ENCODE measurements at regions not wholly inside any gene's neighbourhood (a gene's known extent, or its start where the extent isn't known, plus 50 kb on each side); places are given as distances from the start of the nearest gene placed in this dataset.

- H2AK5ac ChIP-seq (ENCODE audit: low read depth, low read length): no peak overlapping the region
- no peak overlapping the region for H3K4me3 ChIP-seq (ENCODE audit: low read length in 2 of 2)
- H3K14ac ChIP-seq (ENCODE audit: low read length): peak overlapping the region; percentile 2
These were observed 144.1 kb downstream of the CTTN start for GRCh38 chr11:70542406-70542805.

GRCh38 chr11:70542811-70543210 is 144.5 kb downstream of the CTTN start:
- no CpG with 5 or more reads among the region's 12 CpGs for WGBS, 2 donors (ENCODE audit: extremely low coverage in 2 of 2, insufficient read length in 2 of 2, insufficient replicate concordance in 1 of 2)
- Histone ChIP-seq H3K23ac (ENCODE audit: low read depth, low read length, poor library complexity) (no peak overlapping the region), H4K8ac (ENCODE audit: low read depth, low read length) (no peak overlapping the region), H3K27ac (replicated peaks; ENCODE audit: low read length) (no peak overlapping the region), H3K79me1 (ENCODE audit: low read depth, low read length) (peaks cover 5% of the 10 kb centered on the region), H3K27me3 (ENCODE audit: control insufficient read depth in 3 of 3, insufficient read depth in 3 of 3, low read depth in 1 of 3, low read length in 3 of 3) (no peaks in the 10 kb centered on the region), H4K91ac (ENCODE audit: low read depth, low read length, poor library complexity) (no peak overlapping the region), H3K9ac (ENCODE audit: low read depth, low read length, poor library complexity) (no peak overlapping the region), H3K4me2 (ENCODE audit: insufficient read depth, low read length, poor library complexity, severe bottlenecking) (no peak overlapping the region), H2AFZ (ENCODE audit: low read length) (no peak overlapping the region), H2BK5ac (ENCODE audit: low read length) (no peak overlapping the region), H3K4me1 (ENCODE audit: control insufficient read depth in 2 of 2, insufficient read depth in 1 of 2, low read depth in 1 of 2, low read length in 2 of 2) (peaks cover 19 to 24% of the 10 kb centered on the region in 2 donors), H3K36me3 (replicated peaks in 1 of 2; ENCODE audit: control insufficient read depth in 2 of 2, insufficient read depth in 2 of 2, low read length in 2 of 2) (no peaks in the 10 kb centered on the region), H3K9me3 (replicated peaks in 1 of 2; ENCODE audit: control insufficient read depth in 2 of 2, insufficient read depth in 1 of 2, low read depth in 1 of 2, low read length in 2 of 2) (peaks cover 0 to 4% of the 10 kb centered on the region in 2 donors), H2AK5ac (ENCODE audit: low read depth, low read length) (no peak overlapping the region), H2BK12ac (ENCODE audit: low read length) (no peak overlapping the region), H2BK15ac (ENCODE audit: low read length) (no peak overlapping the region), H3K18ac (ENCODE audit: low read length) (peak overlapping the region; percentile 40), H2BK120ac (ENCODE audit: low read depth, low read length) (no peak overlapping the region), H3K4me3 (ENCODE audit: low read length in 2 of 2) (no peak overlapping the region), H3K14ac (ENCODE audit: low read length) (peak overlapping the region; percentile 2), H3K4ac (ENCODE audit: low read length) (no peak overlapping the region)
- no peak for DNase-seq (ENCODE audit: low spot score)

More at GRCh38 chr11:70542406-70542805, 144.1 kb downstream of the CTTN start:
- Histone ChIP-seq H2BK120ac (ENCODE audit: low read depth, low read length) (no peak overlapping the region), H2BK15ac (ENCODE audit: low read length) (no peak overlapping the region), H3K4ac (ENCODE audit: low read length) (no peak overlapping the region), H3K79me1 (ENCODE audit: low read depth, low read length) (peaks cover 7% of the 10 kb centered on the region), H3K4me2 (ENCODE audit: insufficient read depth, low read length, poor library complexity, severe bottlenecking) (no peak overlapping the region), H3K23ac (ENCODE audit: low read depth, low read length, poor library complexity) (no peak overlapping the region), H3K27me3 (ENCODE audit: control insufficient read depth in 3 of 3, insufficient read depth in 3 of 3, low read depth in 1 of 3, low read length in 3 of 3) (no peaks in the 10 kb centered on the region), H2AFZ (ENCODE audit: low read length) (no peak overlapping the region), H3K36me3 (replicated peaks in 1 of 2; ENCODE audit: control insufficient read depth in 2 of 2, insufficient read depth in 2 of 2, low read length in 2 of 2) (no peaks in the 10 kb centered on the region), H2BK5ac (ENCODE audit: low read length) (no peak overlapping the region), H4K8ac (ENCODE audit: low read depth, low read length) (peak overlapping the region; percentile 17), H2BK12ac (ENCODE audit: low read length) (no peak overlapping the region), H3K18ac (ENCODE audit: low read length) (peak overlapping the region; percentile 72), H3K9me3 (replicated peaks in 1 of 2; ENCODE audit: control insufficient read depth in 2 of 2, insufficient read depth in 1 of 2, low read depth in 1 of 2, low read length in 2 of 2) (peaks cover 0 to 4% of the 10 kb centered on the region in 2 donors), H3K27ac (replicated peaks; ENCODE audit: low read length) (no peak overlapping the region), H4K91ac (ENCODE audit: low read depth, low read length, poor library complexity) (no peak overlapping the region), H3K9ac (ENCODE audit: low read depth, low read length, poor library complexity) (no peak overlapping the region), H3K4me1 (ENCODE audit: control insufficient read depth in 2 of 2, insufficient read depth in 1 of 2, low read depth in 1 of 2, low read length in 2 of 2) (peaks cover 19 to 20% of the 10 kb centered on the region in 2 donors)
- DNase-seq (ENCODE audit: low spot score): no peak
- no CpG with 5 or more reads among the region's 6 CpGs for WGBS, 2 donors (ENCODE audit: extremely low coverage in 2 of 2, insufficient read length in 2 of 2, insufficient replicate concordance in 1 of 2)

- no CpG with 5 or more reads among the region's 7 CpGs for WGBS, 2 donors (ENCODE audit: extremely low coverage in 2 of 2, insufficient read length in 2 of 2, insufficient replicate concordance in 1 of 2)
- H2BK5ac ChIP-seq (ENCODE audit: low read length): no peak overlapping the region
- no peak overlapping the region for H2AFZ ChIP-seq (ENCODE audit: low read length)
- no peak overlapping the region for H2BK15ac ChIP-seq (ENCODE audit: low read length)
- no peaks in the 10 kb centered on the region for H3K27me3 ChIP-seq (ENCODE audit: control insufficient read depth in 3 of 3, insufficient read depth in 3 of 3, low read depth in 1 of 3, low read length in 3 of 3)
- H4K8ac ChIP-seq (ENCODE audit: low read depth, low read length): no peak overlapping the region
- H3K36me3 ChIP-seq (replicated peaks in 1 of 2; ENCODE audit: control insufficient read depth in 2 of 2, insufficient read depth in 2 of 2, low read length in 2 of 2): no peaks in the 10 kb centered on the region
- no peak overlapping the region for H2BK120ac ChIP-seq (ENCODE audit: low read depth, low read length)
- no peak for DNase-seq (ENCODE audit: low spot score)
- H3K27ac ChIP-seq (replicated peaks; ENCODE audit: low read length): no peak overlapping the region
- peak overlapping the region; percentile 3 for H2AK5ac ChIP-seq (ENCODE audit: low read depth, low read length)
- no peak overlapping the region for H3K4me2 ChIP-seq (ENCODE audit: insufficient read depth, low read length, poor library complexity, severe bottlenecking)
- peaks cover 13 to 25% of the 10 kb centered on the region in 2 donors for H3K4me1 ChIP-seq (ENCODE audit: control insufficient read depth in 2 of 2, insufficient read depth in 1 of 2, low read depth in 1 of 2, low read length in 2 of 2)
- peaks cover 3% of the 10 kb centered on the region for H3K79me1 ChIP-seq (ENCODE audit: low read depth, low read length)
- no peak overlapping the region for H3K4ac ChIP-seq (ENCODE audit: low read length)
- H3K9ac ChIP-seq (ENCODE audit: low read depth, low read length, poor library complexity): no peak overlapping the region
- no peak overlapping the region for H3K18ac ChIP-seq (ENCODE audit: low read length)
- H4K91ac ChIP-seq (ENCODE audit: low read depth, low read length, poor library complexity): no peak overlapping the region
- H3K14ac ChIP-seq (ENCODE audit: low read length): no peak overlapping the region
- peaks cover 0 to 4% of the 10 kb centered on the region in 2 donors for H3K9me3 ChIP-seq (replicated peaks in 1 of 2; ENCODE audit: control insufficient read depth in 2 of 2, insufficient read depth in 1 of 2, low read depth in 1 of 2, low read length in 2 of 2)
- no peak overlapping the region for H2BK12ac ChIP-seq (ENCODE audit: low read length)
- H3K4me3 ChIP-seq (ENCODE audit: low read length in 2 of 2): no peak overlapping the region
- H3K23ac ChIP-seq (ENCODE audit: low read depth, low read length, poor library complexity): no peak overlapping the region
These were observed 145.3 kb downstream of the CTTN start for GRCh38 chr11:70543611-70544010.

GRCh38 chr11:70544067-70544773 is 145.9 kb downstream of the CTTN start:
- Histone ChIP-seq H3K4me3 (ENCODE audit: low read length in 2 of 2) (peak overlapping the region in 1 of 2 donors; percentile 27), H2BK12ac (ENCODE audit: low read length) (peak overlapping the region; percentile 95), H3K79me1 (ENCODE audit: low read depth, low read length) (peaks cover 3% of the 10 kb centered on the region), H3K4me2 (ENCODE audit: insufficient read depth, low read length, poor library complexity, severe bottlenecking) (no peak overlapping the region), H3K36me3 (replicated peaks in 1 of 2; ENCODE audit: control insufficient read depth in 2 of 2, insufficient read depth in 2 of 2, low read length in 2 of 2) (no peaks in the 10 kb centered on the region), H4K8ac (ENCODE audit: low read depth, low read length) (no peak overlapping the region), H3K9ac (ENCODE audit: low read depth, low read length, poor library complexity) (peak overlapping the region; percentile 65), H3K14ac (ENCODE audit: low read length) (peak overlapping the region; percentile 25), H3K27ac (replicated peaks; ENCODE audit: low read length) (no peak overlapping the region), H2BK120ac (ENCODE audit: low read depth, low read length) (peak overlapping the region; percentile 84), H2AK5ac (ENCODE audit: low read depth, low read length) (peak overlapping the region; percentile 98), H3K4ac (ENCODE audit: low read length) (peak overlapping the region; percentile 19), H3K18ac (ENCODE audit: low read length) (peak overlapping the region; percentile 98), H3K23ac (ENCODE audit: low read depth, low read length, poor library complexity) (peak overlapping the region; percentile 57), H2BK15ac (ENCODE audit: low read length) (peak overlapping the region; percentile 94), H4K91ac (ENCODE audit: low read depth, low read length, poor library complexity) (peak overlapping the region; percentile 85), H3K4me1 (ENCODE audit: control insufficient read depth in 2 of 2, insufficient read depth in 1 of 2, low read depth in 1 of 2, low read length in 2 of 2) (peaks cover 14 to 25% of the 10 kb centered on the region in 2 donors), H2AFZ (ENCODE audit: low read length) (no peak overlapping the region), H2BK5ac (ENCODE audit: low read length) (peak overlapping the region; percentile 69), H3K27me3 (ENCODE audit: control insufficient read depth in 3 of 3, insufficient read depth in 3 of 3, low read depth in 1 of 3, low read length in 3 of 3) (no peaks in the 10 kb centered on the region), H3K9me3 (replicated peaks in 1 of 2; ENCODE audit: control insufficient read depth in 2 of 2, insufficient read depth in 1 of 2, low read depth in 1 of 2, low read length in 2 of 2) (peaks cover 0 to 4% of the 10 kb centered on the region in 2 donors)
- no peak for DNase-seq (ENCODE audit: low spot score)
- no CpG with 5 or more reads among the region's 17 CpGs for WGBS, 2 donors (ENCODE audit: extremely low coverage in 2 of 2, insufficient read length in 2 of 2, insufficient replicate concordance in 1 of 2)
